Activated naive CD8-positive, alpha-beta T cell treated with anti-CD3 and anti-CD28 coated beads, Interleukin-2, amount 50 U/mL, for 24 hours (primary cell): ENCODE measurements at regions not wholly inside any gene's neighbourhood (a gene's known extent, or its start where the extent isn't known, plus 50 kb on each side); places are given as distances from the start of the nearest gene placed in this dataset.

ENCODE experiments used
- ATAC-seq: fragments of 150-1000 bp; cut with Tn5 transposase; one replicate; pipeline ENCODE4 v1.10.0; 2021
- DNase-seq: peaks from one replicate; pipeline ENCODE4 v3.0.0; 2021
- H3K27ac Mint-ChIP-seq: one replicate; pipeline ENCODE4 v1.8.0; 2021; ENCODE audit warnings: mild to moderate bottlenecking, mixed read lengths
- H3K27me3 Mint-ChIP-seq: one replicate; pipeline ENCODE4 v1.8.0; 2021; ENCODE audit warnings: mixed read lengths
- H3K36me3 Mint-ChIP-seq: one replicate; pipeline ENCODE4 v1.8.0; 2021; ENCODE audit warnings: low read depth, mixed read lengths
- H3K4me1 Mint-ChIP-seq: one replicate; pipeline ENCODE4 v1.8.0; 2021; ENCODE audit warnings: mixed read lengths
- H3K4me3 Mint-ChIP-seq: one replicate; pipeline ENCODE4 v1.8.0; 2021; ENCODE audit warnings: mild to moderate bottlenecking, moderate library complexity, mixed read lengths
- H3K9me3 Mint-ChIP-seq: one replicate; pipeline ENCODE4 v1.8.0; 2021; ENCODE audit warnings: mixed read lengths

GRCh38 chr11:109799604-109800003 is 293.6 kb upstream of the ZC3H12C start:
- DNase-seq (no peak), ATAC-seq (no peak)
- no peaks in the 10 kb centered on the region for H3K9me3 Mint-ChIP-seq
- no peaks in the 10 kb centered on the region for H3K36me3 Mint-ChIP-seq
- H3K4me3 Mint-ChIP-seq, result no peak overlapping the region
- no peaks in the 10 kb centered on the region for H3K27me3 Mint-ChIP-seq
- no peaks in the 10 kb centered on the region for H3K4me1 Mint-ChIP-seq
- H3K27ac Mint-ChIP-seq, result no peak overlapping the region

GRCh38 chr11:109804911-109805310 is 288.3 kb upstream of the ZC3H12C start:
- Mint-ChIP-seq H3K9me3 (peaks cover 7% of the 10 kb centered on the region), H3K4me3 (no peak overlapping the region), H3K36me3 (no peaks in the 10 kb centered on the region), H3K27ac (no peak overlapping the region), H3K4me1 (no peaks in the 10 kb centered on the region), H3K27me3 (no peaks in the 10 kb centered on the region)
- ATAC-seq, result no peak
- DNase-seq, result no peak

- H3K4me3 Mint-ChIP-seq, result no peak overlapping the region
- no peak overlapping the region for H3K27ac Mint-ChIP-seq
- DNase-seq, result no peak
- H3K36me3 Mint-ChIP-seq, result no peaks in the 10 kb centered on the region
- H3K27me3 Mint-ChIP-seq, result no peaks in the 10 kb centered on the region
- peaks cover 7% of the 10 kb centered on the region for H3K9me3 Mint-ChIP-seq
- no peak for ATAC-seq
- no peaks in the 10 kb centered on the region for H3K4me1 Mint-ChIP-seq
Observed at GRCh38 chr11:109806205-109806604, 287.0 kb upstream of the ZC3H12C start.

- DNase-seq (no peak), ATAC-seq (no peak)
- no peaks in the 10 kb centered on the region for H3K36me3 Mint-ChIP-seq
- H3K27ac Mint-ChIP-seq, result no peak overlapping the region
- peaks cover 7% of the 10 kb centered on the region for H3K9me3 Mint-ChIP-seq
- no peak overlapping the region for H3K4me3 Mint-ChIP-seq
- no peaks in the 10 kb centered on the region for H3K4me1 Mint-ChIP-seq
- H3K27me3 Mint-ChIP-seq, result no peaks in the 10 kb centered on the region
Observed at GRCh38 chr11:109808569-109808968, 284.6 kb upstream of the ZC3H12C start.

GRCh38 chr11:109814824-109815223 is 278.4 kb upstream of the ZC3H12C start:
- no peaks in the 10 kb centered on the region for H3K27me3 Mint-ChIP-seq
- no peaks in the 10 kb centered on the region for H3K9me3 Mint-ChIP-seq
- H3K36me3 Mint-ChIP-seq, result no peaks in the 10 kb centered on the region
- H3K4me3 Mint-ChIP-seq, result no peak overlapping the region
- ATAC-seq, result no peak
- peaks cover 5% of the 10 kb centered on the region for H3K4me1 Mint-ChIP-seq
- no peak for DNase-seq
- no peak overlapping the region for H3K27ac Mint-ChIP-seq

GRCh38 chr11:109815500-109816150 is 277.6 kb upstream of the ZC3H12C start:
- H3K9me3 Mint-ChIP-seq, result no peaks in the 10 kb centered on the region
- H3K27ac Mint-ChIP-seq, result no peak overlapping the region
- ATAC-seq (no peak), DNase-seq (no peak)
- H3K36me3 Mint-ChIP-seq, result no peaks in the 10 kb centered on the region
- no peaks in the 10 kb centered on the region for H3K27me3 Mint-ChIP-seq
- H3K4me3 Mint-ChIP-seq, result no peak overlapping the region
- peaks cover 5% of the 10 kb centered on the region for H3K4me1 Mint-ChIP-seq

GRCh38 chr11:109818290-109818689 is 274.9 kb upstream of the ZC3H12C start:
- ATAC-seq (no peak), DNase-seq (no peak)
- Mint-ChIP-seq H3K4me3 (no peak overlapping the region), H3K36me3 (no peaks in the 10 kb centered on the region), H3K27me3 (no peaks in the 10 kb centered on the region), H3K27ac (no peak overlapping the region), H3K4me1 (peaks cover 5% of the 10 kb centered on the region), H3K9me3 (no peaks in the 10 kb centered on the region)

- Mint-ChIP-seq H3K27me3 (no peaks in the 10 kb centered on the region), H3K27ac (no peak overlapping the region), H3K36me3 (no peaks in the 10 kb centered on the region), H3K9me3 (no peaks in the 10 kb centered on the region), H3K4me3 (no peak overlapping the region), H3K4me1 (peaks cover 5% of the 10 kb centered on the region)
- ATAC-seq, result no peak
- DNase-seq, result no peak
Observed at GRCh38 chr11:109819410-109819809, 273.8 kb upstream of the ZC3H12C start.

GRCh38 chr11:109821511-109821910 is 271.7 kb upstream of the ZC3H12C start:
- ATAC-seq, result no peak
- H3K27ac Mint-ChIP-seq, result no peak overlapping the region
- H3K4me3 Mint-ChIP-seq, result no peak overlapping the region
- DNase-seq, result no peak
- H3K4me1 Mint-ChIP-seq, result peaks cover 5% of the 10 kb centered on the region
- H3K36me3 Mint-ChIP-seq, result no peaks in the 10 kb centered on the region
- H3K27me3 Mint-ChIP-seq, result no peaks in the 10 kb centered on the region
- H3K9me3 Mint-ChIP-seq, result no peaks in the 10 kb centered on the region

- Mint-ChIP-seq H3K27ac (no peak overlapping the region), H3K4me3 (no peak overlapping the region), H3K36me3 (no peaks in the 10 kb centered on the region), H3K27me3 (no peaks in the 10 kb centered on the region), H3K4me1 (peaks cover 5% of the 10 kb centered on the region), H3K9me3 (no peaks in the 10 kb centered on the region)
- DNase-seq (no peak), ATAC-seq (no peak)
Observed at GRCh38 chr11:109822436-109823102, 270.6 kb upstream of the ZC3H12C start.

- Mint-ChIP-seq H3K4me3 (no peak overlapping the region), H3K4me1 (no peaks in the 10 kb centered on the region), H3K27ac (no peak overlapping the region), H3K27me3 (no peaks in the 10 kb centered on the region), H3K36me3 (no peaks in the 10 kb centered on the region), H3K9me3 (no peaks in the 10 kb centered on the region)
- ATAC-seq (no peak), DNase-seq (no peak)
Observed at GRCh38 chr11:109828387-109828786, 264.8 kb upstream of the ZC3H12C start.

GRCh38 chr11:109838026-109838425 is 255.2 kb upstream of the ZC3H12C start:
- DNase-seq, result no peak
- no peaks in the 10 kb centered on the region for H3K36me3 Mint-ChIP-seq

GRCh38 chr11:109845437-109845836 is 247.8 kb upstream of the ZC3H12C start:
- DNase-seq, result no peak
- H3K27ac Mint-ChIP-seq, result no peak overlapping the region
- H3K4me3 Mint-ChIP-seq, result no peak overlapping the region
- no peaks in the 10 kb centered on the region for H3K4me1 Mint-ChIP-seq
- peaks cover 6% of the 10 kb centered on the region for H3K9me3 Mint-ChIP-seq
- ATAC-seq, result no peak
- H3K36me3 Mint-ChIP-seq, result no peaks in the 10 kb centered on the region
- H3K27me3 Mint-ChIP-seq, result peaks cover 6% of the 10 kb centered on the region

More at GRCh38 chr11:109838026-109838425, 255.2 kb upstream of the ZC3H12C start:
- Mint-ChIP-seq H3K27ac (no peak overlapping the region), H3K4me3 (no peak overlapping the region), H3K9me3 (peaks cover 6% of the 10 kb centered on the region), H3K27me3 (peaks cover 9% of the 10 kb centered on the region), H3K4me1 (no peaks in the 10 kb centered on the region)
- no peak for ATAC-seq

- DNase-seq (no peak), ATAC-seq (no peak)
- Mint-ChIP-seq H3K36me3 (no peaks in the 10 kb centered on the region), H3K9me3 (no peaks in the 10 kb centered on the region), H3K4me3 (no peak overlapping the region), H3K4me1 (no peaks in the 10 kb centered on the region), H3K27ac (no peak overlapping the region), H3K27me3 (peaks cover 2% of the 10 kb centered on the region)
Observed at GRCh38 chr11:109847621-109848020, 245.6 kb upstream of the ZC3H12C start.

GRCh38 chr11:109849051-109849450 is 244.1 kb upstream of the ZC3H12C start:
- peaks cover 2% of the 10 kb centered on the region for H3K27me3 Mint-ChIP-seq
- ATAC-seq (no peak), DNase-seq (no peak)

More at GRCh38 chr11:109849051-109849450, 244.1 kb upstream of the ZC3H12C start:
- no peaks in the 10 kb centered on the region for H3K9me3 Mint-ChIP-seq
- no peaks in the 10 kb centered on the region for H3K36me3 Mint-ChIP-seq
- no peak overlapping the region for H3K27ac Mint-ChIP-seq
- no peak overlapping the region for H3K4me3 Mint-ChIP-seq
- no peaks in the 10 kb centered on the region for H3K4me1 Mint-ChIP-seq
